B cell (primary cell): ENCODE measurements at regions not wholly inside any gene's neighbourhood (a gene's known extent, or its start where the extent isn't known, plus 50 kb on each side); places are given as distances from the start of the nearest gene placed in this dataset.

Experiments
- ATAC-seq: fragments of 200-7000 bp; cut with Tn5 transposase; one replicate; pipeline ENCODE4 v1.10.0; 2021; ENCODE audit warnings: low read depth, mild to moderate bottlenecking, moderate number of reproducible peaks, moderate library complexity
- CTCF ChIA-PET: fragments of 350-600 bp; sonication (Branson Sonifier 250); formaldehyde crosslinking; loops from one replicate; lab custom pipeline; 2021; ENCODE audit warnings: antibody characterized with exemption, inconsistent platforms; lab: Charles Lee
- POLR2A ChIA-PET: fragments of 350-600 bp; sonication (Branson Sonifier 250); formaldehyde crosslinking; loops from one replicate; lab custom pipeline; 2021; ENCODE audit warnings: antibody characterized with exemption; lab: Charles Lee
- DNase-seq: peaks from one replicate; pipeline ENCODE4 v3.0.0; 2013
- H2AFZ ChIP-seq: 2 replicates; pipeline ENCODE4 v1.6.1; 2012; ENCODE audit warnings: mild to moderate bottlenecking, low read depth, low read length; ENCODE audit not compliant: insufficient read depth, poor library complexity, severe bottlenecking
- H3K27ac ChIP-seq, 2 donors: 1 replicate in 1 of 2; 2 replicates in 1 of 2; pipeline ENCODE4 v1.5.1; 2012 to 2013; ENCODE audit warnings: low read length in 2 of 2, mild to moderate bottlenecking in 2 of 2, moderate library complexity in 1 of 2
- H3K27me3 ChIP-seq, 4 experiments: fragments of 200-600 bp in 1 of 4; sonication (generic) in 1 of 4; replicated peaks in 1 of 4; 1 replicate in 2 of 4; 2 replicates in 2 of 4; pipeline versions ENCODE4 v1.6.1 to v1.7.0; 2013 to 2016; ENCODE audit warnings: low read length in 3 of 4, mild to moderate bottlenecking in 2 of 4, mixed read lengths in 1 of 4, moderate library complexity in 1 of 4; ENCODE audit not compliant: insufficient read depth in 4 of 4, control insufficient read depth in 3 of 4; ENCODE audit errors: control extremely low read depth in 1 of 4
- H3K36me3 ChIP-seq, 2 experiments: replicated peaks in 1 of 2; 1 replicate in 1 of 2; 2 replicates in 1 of 2; pipeline versions ENCODE4 v1.6.1 to v1.7.1; 2013; ENCODE audit warnings: low read length in 1 of 2; ENCODE audit not compliant: insufficient read depth in 2 of 2, control insufficient read depth in 1 of 2; ENCODE audit errors: control extremely low read depth in 1 of 2, extremely low read depth in 1 of 2
- H3K4me1 ChIP-seq, 2 donors: fragments of 200-600 bp in 1 of 2; sonication (generic) in 1 of 2; 1 replicate in 1 of 2; 2 replicates in 1 of 2; pipeline versions ENCODE4 v1.5.1 to v1.6.1; 2013 to 2017; ENCODE audit warnings: low read length in 2 of 2; ENCODE audit not compliant: control insufficient read depth in 2 of 2, insufficient read depth in 2 of 2
- H3K4me2 ChIP-seq: replicated peaks from 2 replicates; pipeline ENCODE3; 2012; ENCODE audit warnings: mild to moderate bottlenecking, low read depth, low read length; ENCODE audit not compliant: poor library complexity, severe bottlenecking
- H3K4me3 ChIP-seq, 5 experiments: fragments of 200-600 bp in 1 of 5; sonication (generic) in 1 of 5; 1 replicate in 3 of 5; 2 replicates in 2 of 5; pipeline versions ENCODE4 v1.5.1 to v1.7.0; 2011 to 2016; ENCODE audit warnings: low read length in 4 of 5, mild to moderate bottlenecking in 4 of 5, low read depth in 2 of 5, control low read depth in 1 of 5, moderate library complexity in 1 of 5; ENCODE audit not compliant: insufficient read depth in 1 of 5; ENCODE audit errors: control extremely low read depth in 1 of 5, extremely low read depth in 1 of 5
- H3K79me2 ChIP-seq: fragments of 200-600 bp; sonication (generic); one replicate; pipeline ENCODE4 v1.6.0; 2016; ENCODE audit warnings: low read length; ENCODE audit not compliant: control insufficient read depth, insufficient read depth
- H3K9ac ChIP-seq: fragments of 200-600 bp; sonication (generic); 2 replicates; pipeline ENCODE4 v1.6.1; 2017; ENCODE audit warnings: mild to moderate bottlenecking, low read length, moderate library complexity
- H3K9me3 ChIP-seq, 3 donors: one replicate each; pipeline versions ENCODE4 v1.6.1 to v1.7.1; 2013; ENCODE audit warnings: low read length in 2 of 3; ENCODE audit not compliant: control insufficient read depth in 2 of 3, insufficient read depth in 1 of 3; ENCODE audit errors: control extremely low read depth in 1 of 3
- H4K20me1 ChIP-seq: 2 replicates; pipeline ENCODE4 v1.6.0; 2012; ENCODE audit warnings: mild to moderate bottlenecking, low read length; ENCODE audit not compliant: insufficient read depth, control insufficient read depth, poor library complexity, severe bottlenecking
- H3K27ac Mint-ChIP-seq: one replicate; pipeline ENCODE4 v1.8.0; 2021; ENCODE audit warnings: mixed read lengths
- H3K27me3 Mint-ChIP-seq: one replicate; pipeline ENCODE4 v1.8.0; 2021; ENCODE audit warnings: mixed read lengths
- H3K4me1 Mint-ChIP-seq: one replicate; pipeline ENCODE4 v1.8.0; 2021; ENCODE audit warnings: mixed read lengths
- H3K4me3 Mint-ChIP-seq: one replicate; pipeline ENCODE4 v1.8.0; 2021; ENCODE audit warnings: mixed read lengths
- H3K9me3 Mint-ChIP-seq: one replicate; pipeline ENCODE4 v1.8.0; 2022; ENCODE audit warnings: mixed read lengths; ENCODE audit not compliant: insufficient read depth
- CTCF ChIP-seq: fragments of 200-600 bp; IDR thresholded peaks from one replicate; pipeline ENCODE4 v1.8.0; 2022; ENCODE audit warnings: antibody characterized with exemption, mild to moderate bottlenecking
- EZH2 ChIP-seq: IDR thresholded peaks from 2 replicates; pipeline ENCODE4 v1.6.1; 2012; ENCODE audit warnings: borderline replicate concordance, low read depth, mild to moderate bottlenecking, moderate library complexity, low read length; ENCODE audit not compliant: insufficient read depth, poor library complexity, severe bottlenecking
- WGBS: methylation state at CpG from one replicate; pipeline ENCODE4 v1.1.5; 2013; ENCODE audit warnings: missing lambda C conversion rate; ENCODE audit not compliant: insufficient coverage; 5-methylcytosine and 5-hydroxymethylcytosine counted together
- intact Hi-C: fragments of 100-400 bp; cut with micrococcal nuclease; formaldehyde crosslinking; loops from one replicate; pipeline ENCODE4 v1.10.0; 2022

DNA sequence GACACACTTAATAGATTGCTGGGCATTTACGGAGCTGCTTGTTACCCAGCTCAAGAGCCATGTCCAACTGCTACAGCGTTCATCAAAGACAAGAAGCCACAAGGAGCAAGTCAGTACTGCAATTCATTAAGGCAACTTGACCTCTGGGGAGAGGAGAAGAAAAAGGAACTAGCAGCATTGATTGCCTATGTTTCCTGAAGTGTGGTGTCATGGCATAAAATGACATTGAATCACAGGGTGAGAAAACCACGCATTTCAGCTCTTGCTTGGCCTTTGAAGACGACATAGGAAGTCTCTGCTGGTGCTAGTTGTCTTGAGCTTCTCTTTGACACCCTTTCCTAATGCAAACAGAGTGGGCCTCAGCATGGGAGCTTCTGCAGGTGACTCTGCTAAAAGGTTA, 139.1 kb downstream of the CDH26 start:
- 40% methylated on average over 4 of the region's 4 CpGs for WGBS
- DNase-seq: no peak
- no peak overlapping the region for H3K4me3 ChIP-seq

GRCh38 chr20:60100780-60101179, 142.6 kb downstream of the CDH26 start:
- Histone ChIP-seq H3K36me3 (no peaks in the 10 kb centered on the region), H4K20me1 (no peaks in the 10 kb centered on the region), H3K4me2 (no peak overlapping the region), H2AFZ (no peak overlapping the region), H3K9me3 (peaks cover 0 to 3% (median 0%) of the 10 kb centered on the region in 3 donors), H3K27ac (no peak overlapping the region), H3K9ac (no peak overlapping the region), H3K79me2 (no peaks in the 10 kb centered on the region), H3K4me3 (no peak overlapping the region), H3K27me3 (no peaks in the 10 kb centered on the region), H3K4me1 (no peaks in the 10 kb centered on the region)
- ChIA-PET POLR2A (no interaction called here), CTCF (no interaction called here)
- intact Hi-C loops: no loop called here
- Mint-ChIP-seq H3K9me3 (no peaks in the 10 kb centered on the region), H3K27me3 (no peaks in the 10 kb centered on the region), H3K4me3 (no peak overlapping the region), H3K27ac (no peak overlapping the region), H3K4me1 (no peaks in the 10 kb centered on the region)
- DNase-seq: no peak
- TF ChIP-seq EZH2 (no peak), CTCF (no peak)
- WGBS: 0% methylated on average over 3 of the region's 5 CpGs
- no peak for ATAC-seq

More for the DNA sequence above, 139.1 kb downstream of the CDH26 start:
- no peak for ATAC-seq
- no peaks in the 10 kb centered on the region for H3K79me2 ChIP-seq
- Mint-ChIP-seq H3K4me1 (no peaks in the 10 kb centered on the region), H3K27ac (no peak overlapping the region), H3K4me3 (no peak overlapping the region), H3K27me3 (no peaks in the 10 kb centered on the region), H3K9me3 (no peaks in the 10 kb centered on the region)
- no peaks in the 10 kb centered on the region for H3K27me3 ChIP-seq
- no peak overlapping the region for H3K9ac ChIP-seq
- ChIA-PET CTCF (interaction anchor here (0.9 kb wide), 1 partner anchor 11 kb away, joined by 4 read pairs; no protein-coding TSS in a partner anchor), POLR2A (no interaction called here)
- H3K36me3 ChIP-seq: no peaks in the 10 kb centered on the region
- intact Hi-C loops: no loop called here
- no peak overlapping the region for H3K4me2 ChIP-seq
- TF ChIP-seq EZH2: no peak
- no peak for TF ChIP-seq CTCF
- H3K4me1 ChIP-seq: no peaks in the 10 kb centered on the region
- no peaks in the 10 kb centered on the region for H4K20me1 ChIP-seq
- H3K9me3 ChIP-seq: peaks cover 0 to 3% (median 0%) of the 10 kb centered on the region in 3 donors
- no peak overlapping the region for H2AFZ ChIP-seq
- H3K27ac ChIP-seq: no peak overlapping the region
